ENCODE measurements at regions not wholly inside any gene's neighbourhood (a gene's known extent, or its start where the extent isn't known, plus 50 kb on each side); places are given as distances from the start of the nearest gene placed in this dataset.

GRCh38 chr6:157766901-157767774 lies 55.9 kb upstream of the SNX9 start:
- no peak overlapping the region for H3K4me3 ChIP-seq (ENCODE audit: low read length, poor library complexity, severe bottlenecking)
- no peaks in the 10 kb centered on the region for H3F3A ChIP-seq (ENCODE audit: low read depth)
- H4K20me1 ChIP-seq (ENCODE audit: insufficient read depth, low read length, poor library complexity, severe bottlenecking), result no peaks in the 10 kb centered on the region
- TF ChIP-seq, protein P1, sequence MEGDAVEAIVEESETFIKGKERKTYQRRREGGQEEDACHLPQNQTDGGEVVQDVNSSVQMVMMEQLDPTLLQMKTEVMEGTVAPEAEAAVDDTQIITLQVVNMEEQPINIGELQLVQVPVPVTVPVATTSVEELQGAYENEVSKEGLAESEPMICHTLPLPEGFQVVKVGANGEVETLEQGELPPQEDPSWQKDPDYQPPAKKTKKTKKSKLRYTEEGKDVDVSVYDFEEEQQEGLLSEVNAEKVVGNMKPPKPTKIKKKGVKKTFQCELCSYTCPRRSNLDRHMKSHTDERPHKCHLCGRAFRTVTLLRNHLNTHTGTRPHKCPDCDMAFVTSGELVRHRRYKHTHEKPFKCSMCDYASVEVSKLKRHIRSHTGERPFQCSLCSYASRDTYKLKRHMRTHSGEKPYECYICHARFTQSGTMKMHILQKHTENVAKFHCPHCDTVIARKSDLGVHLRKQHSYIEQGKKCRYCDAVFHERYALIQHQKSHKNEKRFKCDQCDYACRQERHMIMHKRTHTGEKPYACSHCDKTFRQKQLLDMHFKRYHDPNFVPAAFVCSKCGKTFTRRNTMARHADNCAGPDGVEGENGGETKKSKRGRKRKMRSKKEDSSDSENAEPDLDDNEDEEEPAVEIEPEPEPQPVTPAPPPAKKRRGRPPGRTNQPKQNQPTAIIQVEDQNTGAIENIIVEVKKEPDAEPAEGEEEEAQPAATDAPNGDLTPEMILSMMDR (conservative IDR thresholded peaks at IDR 0.05; ENCODE audit: low read length), result no peak
- no peak for TF ChIP-seq EZH2phosphoT487 (IDR thresholded peaks at IDR 0.05; ENCODE audit: borderline replicate concordance)
- no peaks in the 10 kb centered on the region for H3K9me3 ChIP-seq (ENCODE audit: insufficient read depth, low read depth, low read length)
- no peak overlapping the region for H3K4me2 ChIP-seq (ENCODE audit: low read depth, low read length, poor library complexity, severe bottlenecking)
- H3K9me2 ChIP-seq (replicated peaks; ENCODE audit: low read depth, low read length), result no peaks in the 10 kb centered on the region
- H3K4me1 ChIP-seq (ENCODE audit: insufficient read depth, low read length, poor library complexity, severe bottlenecking), result peaks cover 25% of the 10 kb centered on the region
- H3K9ac ChIP-seq (ENCODE audit: low read depth, low read length, poor library complexity, severe bottlenecking), result no peak overlapping the region
- H3K27me3 ChIP-seq (ENCODE audit: insufficient read depth, low read length, poor library complexity, severe bottlenecking), result peaks cover 15% of the 10 kb centered on the region
- no peaks in the 10 kb centered on the region for H3K36me3 ChIP-seq (ENCODE audit: insufficient read depth, low read length)
- no peak overlapping the region for H2AFZ ChIP-seq (ENCODE audit: low read length)
- H3K79me2 ChIP-seq (ENCODE audit: insufficient read depth, low read length), result no peaks in the 10 kb centered on the region

GRCh38 chr6:157767775-157768156 lies 55.3 kb upstream of the SNX9 start:
- no peak overlapping the region for H3K9ac ChIP-seq (ENCODE audit: low read depth, low read length, poor library complexity, severe bottlenecking)
- H3K79me2 ChIP-seq (ENCODE audit: insufficient read depth, low read length), result no peaks in the 10 kb centered on the region
- H3F3A ChIP-seq (ENCODE audit: low read depth), result no peaks in the 10 kb centered on the region
- H2AFZ ChIP-seq (ENCODE audit: low read length), result no peak overlapping the region
- peaks cover 19% of the 10 kb centered on the region for H3K27me3 ChIP-seq (ENCODE audit: insufficient read depth, low read length, poor library complexity, severe bottlenecking)
- no peaks in the 10 kb centered on the region for H3K9me3 ChIP-seq (ENCODE audit: insufficient read depth, low read depth, low read length)
- no peaks in the 10 kb centered on the region for H3K36me3 ChIP-seq (ENCODE audit: insufficient read depth, low read length)
- H4K20me1 ChIP-seq (ENCODE audit: insufficient read depth, low read length, poor library complexity, severe bottlenecking), result no peaks in the 10 kb centered on the region
- no peaks in the 10 kb centered on the region for H3K9me2 ChIP-seq (replicated peaks; ENCODE audit: low read depth, low read length)
- H3K4me3 ChIP-seq (ENCODE audit: low read length, poor library complexity, severe bottlenecking), result no peak overlapping the region
- peaks cover 23% of the 10 kb centered on the region for H3K4me1 ChIP-seq (ENCODE audit: insufficient read depth, low read length, poor library complexity, severe bottlenecking)
- no peak for TF ChIP-seq EZH2phosphoT487 (IDR thresholded peaks at IDR 0.05; ENCODE audit: borderline replicate concordance)
- TF ChIP-seq, protein P1 (conservative IDR thresholded peaks at IDR 0.05; ENCODE audit: low read length), result no peak
- no peak overlapping the region for H3K4me2 ChIP-seq (ENCODE audit: low read depth, low read length, poor library complexity, severe bottlenecking)

DNA sequence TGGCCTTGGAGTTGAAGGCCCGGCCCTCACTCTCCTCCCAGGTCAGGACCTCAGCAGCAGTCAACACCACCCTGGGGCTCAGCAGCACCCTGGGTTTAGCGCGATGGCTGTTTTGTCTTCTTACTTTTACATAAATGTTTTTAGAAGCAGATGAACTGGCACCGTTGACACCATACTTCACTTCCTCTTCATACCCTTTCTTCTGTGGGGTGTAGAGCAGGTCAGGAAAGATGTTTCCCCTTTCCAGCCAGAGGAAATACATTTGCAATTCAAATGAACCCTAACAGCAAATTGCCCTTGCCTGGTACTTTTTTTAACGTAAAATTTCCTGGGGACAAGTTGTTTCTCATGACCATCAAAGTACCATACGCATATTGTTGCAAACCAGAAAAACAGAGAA lies 54.7 kb upstream of the SNX9 start:
- peaks cover 17% of the 10 kb centered on the region for H3K4me1 ChIP-seq (ENCODE audit: insufficient read depth, low read length, poor library complexity, severe bottlenecking)
- H3K79me2 ChIP-seq (ENCODE audit: insufficient read depth, low read length), result no peaks in the 10 kb centered on the region
- no peak overlapping the region for H3K9ac ChIP-seq (ENCODE audit: low read depth, low read length, poor library complexity, severe bottlenecking)
- no peak overlapping the region for H3K4me2 ChIP-seq (ENCODE audit: low read depth, low read length, poor library complexity, severe bottlenecking)
- TF ChIP-seq, protein P1 (conservative IDR thresholded peaks at IDR 0.05; ENCODE audit: low read length), result no peak
- no peak overlapping the region for H3K4me3 ChIP-seq (ENCODE audit: low read length, poor library complexity, severe bottlenecking)
- H2AFZ ChIP-seq (ENCODE audit: low read length), result no peak overlapping the region
- no peaks in the 10 kb centered on the region for H4K20me1 ChIP-seq (ENCODE audit: insufficient read depth, low read length, poor library complexity, severe bottlenecking)
- H3K36me3 ChIP-seq (ENCODE audit: insufficient read depth, low read length), result no peaks in the 10 kb centered on the region
- H3K27me3 ChIP-seq (ENCODE audit: insufficient read depth, low read length, poor library complexity, severe bottlenecking), result peaks cover 19% of the 10 kb centered on the region
- no peaks in the 10 kb centered on the region for H3K9me2 ChIP-seq (replicated peaks; ENCODE audit: low read depth, low read length)
- H3F3A ChIP-seq (ENCODE audit: low read depth), result no peaks in the 10 kb centered on the region
- no peaks in the 10 kb centered on the region for H3K9me3 ChIP-seq (ENCODE audit: insufficient read depth, low read depth, low read length)
